A673 (cell line): ENCODE measurements at regions not wholly inside any gene's neighbourhood (a gene's known extent, or its start where the extent isn't known, plus 50 kb on each side); places are given as distances from the start of the nearest gene placed in this dataset.

Experiments
- BruUV-seq: library from RNA; stranded (reverse); fragments of 400-500 nt; replicated peaks from 2 replicates; lab custom pipeline; 2021; lab: Mats Ljungman, UMichigan
- CTCF ChIA-PET: fragments of 300-600 bp; sonication (Branson Sonifier 250); formaldehyde crosslinking; loops from one replicate; lab custom pipeline; 2022; ENCODE audit warnings: antibody characterized with exemption; lab: Charles Lee
- POLR2A ChIA-PET: fragments of 300-600 bp; sonication (Branson Sonifier 250); formaldehyde crosslinking; loops from one replicate; lab custom pipeline; 2022; ENCODE audit warnings: antibody characterized with exemption; ENCODE audit not compliant: low non-redundant PET; lab: Charles Lee
- DNase-seq: peaks from one replicate; pipeline ENCODE4 v3.0.0-alpha.2; 2015; ENCODE audit warnings: low spot score
- H3K27ac ChIP-seq: fragments of 200-600 bp; sonication (generic); 2 replicates; pipeline ENCODE4 v1.5.1; 2016; ENCODE audit warnings: mixed run types, low read depth, mild to moderate bottlenecking, mixed read lengths, antibody characterized with exemption, low read length; ENCODE audit not compliant: poor library complexity, severe bottlenecking
- H3K27me3 ChIP-seq: fragments of 200-600 bp; sonication (generic); replicated peaks from 2 replicates; pipeline ENCODE4 v1.6.1; 2017; ENCODE audit warnings: mixed run types, low read depth, mild to moderate bottlenecking, mixed read lengths, antibody characterized with exemption, low read length; ENCODE audit not compliant: insufficient read depth, poor library complexity
- H3K36me3 ChIP-seq: fragments of 200-600 bp; sonication (generic); 2 replicates; pipeline ENCODE4 v1.6.1; 2016; ENCODE audit warnings: mixed run types, mild to moderate bottlenecking, mixed read lengths, antibody characterized with exemption, low read length; ENCODE audit not compliant: insufficient read depth, poor library complexity, severe bottlenecking
- H3K4me1 ChIP-seq: fragments of 200-600 bp; sonication (generic); 2 replicates; pipeline ENCODE4 v1.6.1; 2017; ENCODE audit warnings: mixed run types, mild to moderate bottlenecking, mixed read lengths, antibody characterized with exemption, low read length; ENCODE audit not compliant: insufficient read depth, poor library complexity, severe bottlenecking
- H3K4me3 ChIP-seq: fragments of 200-600 bp; sonication (generic); 2 replicates; pipeline ENCODE4 v1.5.1; 2016; ENCODE audit warnings: low read depth, mixed run types, mild to moderate bottlenecking, mixed read lengths, low read length; ENCODE audit not compliant: poor library complexity, severe bottlenecking
- H3K9me3 ChIP-seq: fragments of 200-600 bp; sonication (generic); 2 replicates; pipeline ENCODE4 v1.6.1; 2016; ENCODE audit warnings: mixed run types, low read depth, mild to moderate bottlenecking, mixed read lengths, antibody characterized with exemption, low read length; ENCODE audit not compliant: poor library complexity, severe bottlenecking
- CTCF ChIP-seq: fragments of 300-800, 200-600 bp; sonication (generic); conservative IDR thresholded peaks from 2 replicates; pipeline ENCODE4 v1.5.1; 2017; ENCODE audit warnings: low read depth, mild to moderate bottlenecking, antibody characterized with exemption, low read length, moderate library complexity, mixed read lengths
- EZH2 ChIP-seq: fragments of 200-600 bp; sonication (generic); IDR thresholded peaks from 2 replicates; pipeline ENCODE4 v1.6.1; 2017; ENCODE audit warnings: borderline replicate concordance, low read depth, mild to moderate bottlenecking, mixed read lengths, antibody characterized with exemption, low read length; ENCODE audit not compliant: poor library complexity, severe bottlenecking
- intact Hi-C: fragments of 100-400 bp; cut with micrococcal nuclease; formaldehyde crosslinking; loops from one replicate; pipeline ENCODE4 v1.10.0; 2022; ENCODE audit not compliant: unreplicated experiment

- BruUV-seq = no TSS peak
- ChIA-PET CTCF (no interaction called here), POLR2A (no interaction called here)
- Histone ChIP-seq H3K27me3 (no peaks in the 10 kb centered on the region), H3K36me3 (no peaks in the 10 kb centered on the region), H3K4me3 (no peak overlapping the region), H3K9me3 (peaks cover 3% of the 10 kb centered on the region), H3K27ac (no peak overlapping the region), H3K4me1 (no peaks in the 10 kb centered on the region)
- no peak for TF ChIP-seq EZH2
- intact Hi-C loops = no loop called here
- no peak for DNase-seq
These were observed 73.1 kb upstream of the GNG2 start for GRCh38 chr14:51787352-51787751.

GRCh38 chr14:51789114-51789513 lies 71.3 kb upstream of the GNG2 start:
- CTCF ChIA-PET = no interaction called here
- BruUV-seq = no TSS peak
- Histone ChIP-seq H3K36me3 (no peaks in the 10 kb centered on the region), H3K27me3 (no peaks in the 10 kb centered on the region), H3K4me3 (no peak overlapping the region), H3K27ac (no peak overlapping the region), H3K4me1 (no peaks in the 10 kb centered on the region), H3K9me3 (peaks cover 3% of the 10 kb centered on the region)
- TF ChIP-seq CTCF (no peak), EZH2 (no peak)
- POLR2A ChIA-PET = no interaction called here
- no peak for DNase-seq
- intact Hi-C loops = no loop called here

GRCh38 chr14:51789596-51789995 lies 70.8 kb upstream of the GNG2 start:
- BruUV-seq = no TSS peak
- ChIA-PET CTCF (no interaction called here), POLR2A (no interaction called here)
- H3K4me1 ChIP-seq = no peaks in the 10 kb centered on the region
- H3K9me3 ChIP-seq = peaks cover 3% of the 10 kb centered on the region
- no peak for DNase-seq
- H3K4me3 ChIP-seq = no peak overlapping the region
- no peaks in the 10 kb centered on the region for H3K36me3 ChIP-seq
- H3K27me3 ChIP-seq = no peaks in the 10 kb centered on the region
- intact Hi-C loops = no loop called here
- TF ChIP-seq CTCF = no peak
- TF ChIP-seq EZH2 = no peak
- H3K27ac ChIP-seq = no peak overlapping the region

- Histone ChIP-seq H3K36me3 (no peaks in the 10 kb centered on the region), H3K4me1 (no peaks in the 10 kb centered on the region), H3K9me3 (no peaks in the 10 kb centered on the region), H3K4me3 (no peak overlapping the region), H3K27me3 (no peaks in the 10 kb centered on the region), H3K27ac (no peak overlapping the region)
- no TSS peak for BruUV-seq
- TF ChIP-seq EZH2 = no peak
- TF ChIP-seq CTCF = no peak
- CTCF ChIA-PET = no interaction called here
- POLR2A ChIA-PET = no interaction called here
- DNase-seq = no peak
- intact Hi-C loops = no loop called here
These were observed 67.6 kb upstream of the GNG2 start for GRCh38 chr14:51792809-51793208.
